ENCODE measurements at regions not wholly inside any gene's neighbourhood (a gene's known extent, or its start where the extent isn't known, plus 50 kb on each side); places are given as distances from the start of the nearest gene placed in this dataset.

DNA sequence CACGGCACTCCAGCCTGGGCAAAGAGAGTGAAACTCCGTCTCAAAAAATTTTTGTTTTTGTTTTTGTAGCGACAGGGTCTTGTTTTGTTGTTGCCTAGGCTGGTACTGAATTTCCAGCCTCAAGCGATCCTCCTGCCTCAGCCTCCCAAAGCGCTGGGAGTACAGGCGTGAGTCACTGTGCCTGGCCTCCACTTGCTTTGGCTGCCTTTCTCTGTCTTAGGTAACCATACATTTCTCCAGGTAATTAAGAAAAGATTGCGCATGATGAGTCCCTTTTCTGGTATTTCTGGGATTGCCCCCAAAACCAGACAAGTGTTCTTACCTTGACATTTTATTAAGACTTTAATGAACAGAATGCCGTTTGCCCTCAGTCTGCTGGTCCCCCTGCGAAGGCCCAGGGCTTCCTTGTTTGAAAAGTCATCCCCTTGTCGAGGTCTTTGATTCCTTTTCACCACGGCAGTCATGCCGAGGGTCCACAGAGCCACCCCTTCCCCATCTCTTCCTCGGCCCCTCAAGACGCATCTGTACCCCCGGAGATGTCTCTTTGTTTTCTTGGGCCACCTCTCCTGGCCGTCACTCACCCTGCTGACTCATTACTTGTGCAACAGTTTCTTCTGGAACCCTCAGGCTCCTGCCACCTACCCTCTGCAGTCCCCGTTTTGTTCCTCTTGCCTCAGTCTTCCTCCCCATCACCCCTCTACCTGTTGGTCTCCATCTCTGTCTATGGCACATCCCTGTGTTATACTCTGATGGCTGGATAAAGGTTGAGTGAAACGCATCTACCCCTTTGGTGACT lies 151.0 kb downstream of the SEC14L1 start:
- WGBS, 2 experiments = 89 to 93% methylated on average over 18 of the region's 18 CpGs
- no peak overlapping the region for H3K4me3 ChIP-seq (ENCODE audit: insufficient read depth, low read depth, low read length)
- H3K27ac ChIP-seq (ENCODE audit: insufficient read depth, low read depth, low read length, poor library complexity, severe bottlenecking) = no peak overlapping the region
- H3K9me3 ChIP-seq (ENCODE audit: control insufficient read depth, low read length) = no peaks in the 10 kb centered on the region
- no peaks in the 10 kb centered on the region for H3K27me3 ChIP-seq (ENCODE audit: control insufficient read depth, insufficient read depth, low read length, poor library complexity, severe bottlenecking)
- no peaks in the 10 kb centered on the region for H3K36me3 ChIP-seq (ENCODE audit: control insufficient read depth, insufficient read depth, low read length)
- peaks cover 12% of the 10 kb centered on the region for H3K4me1 ChIP-seq (ENCODE audit: control insufficient read depth, insufficient read depth, low read length)

DNA sequence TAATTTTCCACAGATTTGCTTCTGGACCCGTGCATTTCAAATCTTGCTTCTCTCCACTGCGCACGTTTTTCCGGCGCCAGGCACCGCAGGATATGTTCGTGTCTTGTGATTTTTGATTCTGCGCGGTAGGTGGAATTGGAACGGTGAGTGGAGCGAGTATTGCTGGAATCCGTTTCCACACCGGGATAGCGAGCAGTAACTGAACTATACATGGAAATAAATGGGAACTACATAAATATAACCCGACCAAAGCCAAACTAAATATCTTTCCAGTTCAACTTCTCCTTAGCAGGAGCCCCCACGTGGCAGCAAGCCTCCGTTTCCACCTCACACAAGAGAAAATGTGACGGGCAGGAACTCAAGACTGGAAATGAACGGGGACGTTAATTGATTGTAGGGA lies 154.0 kb downstream of the SEC14L1 start:
- Histone ChIP-seq H3K4me1 (ENCODE audit: control insufficient read depth, insufficient read depth, low read length) (no peaks in the 10 kb centered on the region), H3K9me3 (ENCODE audit: control insufficient read depth, low read length) (no peaks in the 10 kb centered on the region), H3K27ac (ENCODE audit: insufficient read depth, low read depth, low read length, poor library complexity, severe bottlenecking) (no peak overlapping the region), H3K36me3 (ENCODE audit: control insufficient read depth, insufficient read depth, low read length) (no peaks in the 10 kb centered on the region), H3K4me3 (ENCODE audit: insufficient read depth, low read depth, low read length) (no peak overlapping the region), H3K27me3 (ENCODE audit: control insufficient read depth, insufficient read depth, low read length, poor library complexity, severe bottlenecking) (no peaks in the 10 kb centered on the region)
- 93 to 97% methylated on average over 20 of the region's 20 CpGs for WGBS, 2 experiments

DNA sequence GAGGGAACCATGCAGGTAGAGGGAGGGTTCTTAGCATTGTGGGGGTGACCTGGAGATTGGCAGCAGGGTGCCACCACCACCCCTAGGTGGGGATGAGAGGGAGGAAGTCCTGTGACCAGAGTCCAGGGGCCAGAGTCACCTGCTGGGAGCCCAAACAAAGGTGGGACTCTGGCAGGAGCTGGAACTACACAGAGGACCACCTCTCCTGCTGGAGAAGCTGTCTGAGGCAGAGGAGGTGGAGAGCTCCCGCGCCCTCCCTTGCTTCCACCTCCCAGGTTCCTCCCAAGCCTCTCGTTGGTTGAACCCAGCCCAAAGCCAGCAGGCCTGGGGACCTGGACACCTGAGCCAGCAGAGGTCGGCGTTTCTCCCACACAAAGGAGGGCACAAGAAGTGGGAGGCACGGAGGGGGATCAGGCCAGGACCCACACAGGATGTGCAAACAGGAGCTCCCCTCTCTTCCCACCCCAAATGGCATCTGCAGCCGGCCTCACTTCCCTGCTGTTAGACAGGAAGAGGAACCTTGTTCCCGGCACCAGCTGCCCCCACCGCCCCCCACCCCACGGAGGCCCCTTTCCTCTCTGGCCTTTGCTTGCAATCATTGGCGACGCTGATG lies 154.6 kb downstream of the SEC14L1 start:
- H3K27me3 ChIP-seq (ENCODE audit: control insufficient read depth, insufficient read depth, low read length, poor library complexity, severe bottlenecking) = no peaks in the 10 kb centered on the region
- no peaks in the 10 kb centered on the region for H3K4me1 ChIP-seq (ENCODE audit: control insufficient read depth, insufficient read depth, low read length)
- no peak overlapping the region for H3K27ac ChIP-seq (ENCODE audit: insufficient read depth, low read depth, low read length, poor library complexity, severe bottlenecking)
- 83 to 84% methylated on average over 12 of the region's 12 CpGs for WGBS, 2 experiments
- no peaks in the 10 kb centered on the region for H3K36me3 ChIP-seq (ENCODE audit: control insufficient read depth, insufficient read depth, low read length)
- no peak overlapping the region for H3K4me3 ChIP-seq (ENCODE audit: insufficient read depth, low read depth, low read length)
- H3K9me3 ChIP-seq (ENCODE audit: control insufficient read depth, low read length) = no peaks in the 10 kb centered on the region

DNA sequence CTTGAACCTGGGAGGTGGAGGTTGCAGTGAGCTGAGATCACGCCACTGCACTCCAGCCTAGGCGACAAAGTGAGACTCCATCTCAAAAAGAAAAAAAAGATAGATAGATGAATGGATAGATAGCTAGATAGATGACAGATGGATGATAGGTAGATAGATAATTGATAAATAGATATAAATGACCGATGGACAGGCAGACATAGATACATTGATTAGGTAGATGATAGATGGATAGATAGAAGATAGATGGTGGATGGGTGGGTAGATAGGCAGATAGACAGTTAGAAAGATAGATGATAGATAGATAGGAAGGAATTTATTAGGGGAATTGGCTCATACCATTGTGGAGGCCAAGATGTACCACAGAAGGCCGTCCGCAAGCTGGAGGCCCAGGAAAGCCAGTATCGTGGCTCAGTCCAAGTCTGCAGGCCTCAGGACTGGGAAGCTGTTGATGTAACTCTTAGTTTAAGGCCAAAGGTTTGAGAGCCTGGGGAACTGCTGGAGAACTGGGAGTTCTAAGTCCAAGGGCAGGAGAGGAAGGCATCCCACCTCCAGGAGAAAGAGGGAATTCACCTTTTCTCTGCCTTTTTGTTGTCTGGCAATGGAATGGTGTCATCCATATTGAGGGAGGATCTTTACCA lies 156.1 kb downstream of the SEC14L1 start:
- 85 to 87% methylated on average over 6 of the region's 6 CpGs for WGBS, 2 experiments
- Histone ChIP-seq H3K9me3 (ENCODE audit: control insufficient read depth, low read length) (no peaks in the 10 kb centered on the region), H3K4me3 (ENCODE audit: insufficient read depth, low read depth, low read length) (no peak overlapping the region), H3K27me3 (ENCODE audit: control insufficient read depth, insufficient read depth, low read length, poor library complexity, severe bottlenecking) (no peaks in the 10 kb centered on the region), H3K36me3 (ENCODE audit: control insufficient read depth, insufficient read depth, low read length) (no peaks in the 10 kb centered on the region), H3K27ac (ENCODE audit: insufficient read depth, low read depth, low read length, poor library complexity, severe bottlenecking) (no peak overlapping the region), H3K4me1 (ENCODE audit: control insufficient read depth, insufficient read depth, low read length) (no peaks in the 10 kb centered on the region)

DNA sequence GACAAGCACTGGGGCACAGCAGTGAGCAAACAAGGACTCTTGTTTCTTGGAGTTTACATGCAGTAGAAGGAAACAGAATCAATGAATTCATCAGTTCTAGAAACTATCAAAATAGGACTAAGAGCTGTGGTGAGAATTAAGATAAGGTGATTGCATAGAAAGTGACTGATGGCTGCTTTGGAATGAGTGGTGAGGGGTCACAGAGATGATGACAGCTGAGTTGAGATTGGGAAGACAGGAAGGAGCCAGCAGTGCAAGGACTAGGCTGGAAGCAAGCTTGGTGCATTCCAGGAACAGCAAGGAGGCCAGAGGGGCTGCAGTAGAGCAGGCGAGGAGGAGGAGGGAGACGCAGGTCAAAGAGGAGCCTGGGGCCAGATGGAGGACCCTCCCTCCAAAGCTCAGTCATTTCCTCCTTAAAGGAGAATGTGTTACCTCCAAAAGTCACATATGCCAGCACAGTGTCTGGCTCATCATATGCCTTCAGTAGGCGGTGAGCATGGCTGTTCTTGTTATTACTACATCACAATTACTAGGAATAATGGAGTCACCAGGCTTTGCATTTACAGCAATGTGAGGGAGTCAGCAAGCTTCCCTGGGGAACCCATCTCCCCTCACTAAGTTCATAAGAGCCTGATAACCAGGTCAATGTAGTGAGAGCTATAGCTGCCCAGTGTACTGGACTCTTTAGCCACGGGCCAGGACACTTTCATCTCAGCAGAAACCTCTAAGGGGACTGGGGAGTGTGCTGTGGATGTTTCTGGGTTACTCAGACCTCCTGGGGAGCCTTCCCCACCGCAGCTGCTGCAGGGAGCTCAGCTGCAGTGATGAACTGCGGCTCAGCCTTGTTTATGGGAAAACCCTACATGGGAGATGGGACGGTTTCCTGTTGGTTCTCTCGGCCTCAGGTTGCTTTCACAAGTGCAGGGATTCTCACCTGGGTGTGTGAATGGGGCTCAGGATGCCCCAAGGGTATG lies 157.2 kb downstream of the SEC14L1 start:
- no peaks in the 10 kb centered on the region for H3K36me3 ChIP-seq (ENCODE audit: control insufficient read depth, insufficient read depth, low read length)
- no peaks in the 10 kb centered on the region for H3K4me1 ChIP-seq (ENCODE audit: control insufficient read depth, insufficient read depth, low read length)
- H3K27ac ChIP-seq (ENCODE audit: insufficient read depth, low read depth, low read length, poor library complexity, severe bottlenecking) = no peak overlapping the region
- no peak overlapping the region for H3K4me3 ChIP-seq (ENCODE audit: insufficient read depth, low read depth, low read length)
- no peaks in the 10 kb centered on the region for H3K27me3 ChIP-seq (ENCODE audit: control insufficient read depth, insufficient read depth, low read length, poor library complexity, severe bottlenecking)
- H3K9me3 ChIP-seq (ENCODE audit: control insufficient read depth, low read length) = no peaks in the 10 kb centered on the region
- 76 to 82% methylated on average over 8 of the region's 8 CpGs for WGBS, 2 experiments

DNA sequence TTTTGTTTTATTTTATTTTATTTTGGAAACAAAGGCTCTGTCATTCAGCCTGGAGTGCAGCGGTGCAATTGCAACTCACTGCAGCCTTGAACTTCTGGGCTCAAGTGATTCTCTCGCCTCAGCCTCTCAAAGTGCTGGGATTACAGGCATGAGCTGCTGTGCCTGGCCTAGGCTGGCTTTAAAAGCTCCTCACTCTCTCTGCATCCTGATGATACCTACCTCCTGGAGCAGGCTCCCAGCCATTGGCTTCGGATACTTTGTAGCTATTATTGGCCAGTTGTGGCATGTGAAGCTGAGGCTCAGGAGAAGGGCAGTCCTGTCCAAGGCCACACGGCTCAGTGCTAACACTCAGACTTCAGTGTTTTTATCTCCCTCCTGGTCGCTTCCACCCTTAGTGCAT lies 158.0 kb downstream of the SEC14L1 start:
- Histone ChIP-seq H3K27ac (ENCODE audit: insufficient read depth, low read depth, low read length, poor library complexity, severe bottlenecking) (no peak overlapping the region), H3K36me3 (ENCODE audit: control insufficient read depth, insufficient read depth, low read length) (no peaks in the 10 kb centered on the region), H3K9me3 (ENCODE audit: control insufficient read depth, low read length) (no peaks in the 10 kb centered on the region), H3K4me1 (ENCODE audit: control insufficient read depth, insufficient read depth, low read length) (no peaks in the 10 kb centered on the region), H3K27me3 (ENCODE audit: control insufficient read depth, insufficient read depth, low read length, poor library complexity, severe bottlenecking) (no peaks in the 10 kb centered on the region), H3K4me3 (ENCODE audit: insufficient read depth, low read depth, low read length) (no peak overlapping the region)
- 93 to 96% methylated on average over 5 of the region's 5 CpGs for WGBS, 2 experiments

DNA sequence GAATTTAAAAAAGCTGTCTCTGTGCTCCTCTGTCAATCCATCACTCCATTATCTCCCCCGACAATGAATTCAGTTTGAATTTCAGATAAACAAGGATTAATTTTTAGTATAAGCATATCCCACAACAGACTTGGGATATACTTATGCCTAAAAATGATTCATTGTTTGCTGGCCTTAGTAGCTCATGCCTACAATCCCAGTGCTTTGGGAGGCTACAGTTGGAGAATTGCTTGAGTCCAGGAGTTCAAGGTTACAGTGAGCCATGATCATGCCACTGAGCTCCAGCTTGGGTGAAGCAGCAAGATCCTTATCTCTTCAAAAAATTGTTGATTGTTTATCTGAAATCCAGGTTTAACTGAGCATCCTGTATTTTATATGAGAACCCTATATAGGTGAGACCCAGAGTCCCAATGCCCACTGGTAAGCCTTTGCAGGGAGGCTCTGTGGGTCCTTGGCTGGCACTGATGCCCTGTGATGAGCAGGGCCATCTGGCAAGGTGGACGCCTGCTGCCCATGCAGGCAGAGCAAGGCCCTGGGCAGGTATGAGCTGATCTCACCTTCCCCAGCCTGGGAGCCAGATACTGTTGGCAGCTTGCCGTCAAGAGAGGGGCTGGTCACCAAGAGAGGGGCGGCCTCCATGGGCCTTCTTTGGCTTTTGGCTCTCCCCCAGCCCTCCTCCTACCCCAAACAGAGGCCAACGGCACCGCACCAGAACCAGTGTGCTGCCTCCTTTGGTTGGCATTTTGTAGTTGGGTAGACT lies 158.7 kb downstream of the SEC14L1 start:
- Histone ChIP-seq H3K27ac (ENCODE audit: insufficient read depth, low read depth, low read length, poor library complexity, severe bottlenecking) (no peak overlapping the region), H3K36me3 (ENCODE audit: control insufficient read depth, insufficient read depth, low read length) (no peaks in the 10 kb centered on the region), H3K4me3 (ENCODE audit: insufficient read depth, low read depth, low read length) (no peak overlapping the region), H3K27me3 (ENCODE audit: control insufficient read depth, insufficient read depth, low read length, poor library complexity, severe bottlenecking) (no peaks in the 10 kb centered on the region), H3K4me1 (ENCODE audit: control insufficient read depth, insufficient read depth, low read length) (peaks cover 6% of the 10 kb centered on the region), H3K9me3 (ENCODE audit: control insufficient read depth, low read length) (no peaks in the 10 kb centered on the region)
- WGBS, 2 experiments = 92 to 94% methylated on average over 6 of the region's 6 CpGs

DNA sequence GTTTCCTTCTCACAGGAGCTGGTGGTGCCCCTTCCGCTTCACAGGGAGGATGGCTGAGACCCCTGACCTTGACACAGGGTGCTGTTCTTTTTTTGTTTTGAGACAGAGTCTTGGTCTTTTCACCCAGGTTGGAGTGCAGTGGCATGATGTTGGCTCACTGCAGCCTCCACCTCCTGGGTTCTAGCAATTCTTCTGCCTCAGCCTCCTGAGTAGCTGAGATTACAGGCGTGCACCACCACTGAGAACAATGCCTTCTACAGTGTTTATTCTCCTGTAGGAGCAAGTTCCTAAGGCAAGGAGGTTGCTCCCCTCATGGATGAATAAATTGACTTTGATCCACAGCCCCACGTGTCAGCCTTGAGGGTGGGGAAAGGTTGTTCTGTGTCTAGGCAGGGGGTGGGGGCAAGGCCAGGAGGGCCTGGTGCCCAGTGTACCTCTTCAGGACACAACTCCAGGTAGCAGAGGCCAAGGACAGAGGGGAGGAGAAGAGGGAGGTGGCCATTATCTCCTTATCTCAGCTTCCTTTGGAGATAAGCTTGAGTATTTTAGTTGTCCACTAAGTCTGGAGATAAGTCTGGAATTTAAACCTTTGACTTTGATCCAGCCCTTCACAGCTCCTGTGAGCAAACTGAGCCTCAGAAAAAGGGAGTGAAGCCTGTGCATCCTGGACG lies 159.4 kb downstream of the SEC14L1 start:
- Histone ChIP-seq H3K27ac (ENCODE audit: insufficient read depth, low read depth, low read length, poor library complexity, severe bottlenecking) (no peak overlapping the region), H3K4me1 (ENCODE audit: control insufficient read depth, insufficient read depth, low read length) (peaks cover 12% of the 10 kb centered on the region), H3K9me3 (ENCODE audit: control insufficient read depth, low read length) (no peaks in the 10 kb centered on the region), H3K36me3 (ENCODE audit: control insufficient read depth, insufficient read depth, low read length) (no peaks in the 10 kb centered on the region), H3K4me3 (ENCODE audit: insufficient read depth, low read depth, low read length) (no peak overlapping the region), H3K27me3 (ENCODE audit: control insufficient read depth, insufficient read depth, low read length, poor library complexity, severe bottlenecking) (no peaks in the 10 kb centered on the region)
- WGBS, 2 experiments = 88 to 92% methylated on average over 3 to 4 of the region's 4 CpGs

DNA sequence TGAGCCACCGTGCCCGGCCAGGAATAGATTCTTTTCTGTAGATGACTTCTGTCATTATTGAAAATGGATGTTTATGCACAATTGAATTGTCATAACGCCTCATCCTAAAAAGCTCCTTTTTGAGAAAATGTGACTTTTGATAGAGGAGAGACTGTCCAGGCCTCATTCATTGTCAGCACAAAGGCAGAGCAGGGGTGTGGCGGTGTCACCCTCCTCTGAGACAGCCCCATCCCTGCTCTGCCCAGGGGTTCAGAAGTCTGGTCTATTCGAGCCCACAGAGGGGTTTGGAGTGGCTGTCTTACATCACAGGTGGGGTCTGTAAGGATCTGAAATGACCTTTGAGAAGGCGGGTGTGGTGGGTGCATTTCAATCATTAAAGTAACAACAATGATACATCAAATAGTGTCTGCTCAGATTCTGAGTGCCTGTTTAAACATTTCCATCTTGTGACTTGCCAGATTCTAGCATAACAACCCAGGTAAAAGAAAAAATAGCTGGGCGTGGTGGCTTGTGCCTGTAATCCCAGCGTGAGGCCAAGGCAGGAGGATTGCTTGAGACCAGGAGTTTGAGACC lies 161.0 kb downstream of the SEC14L1 start:
- Histone ChIP-seq H3K4me3 (ENCODE audit: insufficient read depth, low read depth, low read length) (no peak overlapping the region), H3K9me3 (ENCODE audit: control insufficient read depth, low read length) (no peaks in the 10 kb centered on the region), H3K4me1 (ENCODE audit: control insufficient read depth, insufficient read depth, low read length) (peaks cover 12% of the 10 kb centered on the region), H3K27me3 (ENCODE audit: control insufficient read depth, insufficient read depth, low read length, poor library complexity, severe bottlenecking) (no peaks in the 10 kb centered on the region), H3K36me3 (ENCODE audit: control insufficient read depth, insufficient read depth, low read length) (no peaks in the 10 kb centered on the region), H3K27ac (ENCODE audit: insufficient read depth, low read depth, low read length, poor library complexity, severe bottlenecking) (no peak overlapping the region)
- WGBS, 2 experiments = 95% methylated on average over 8 of the region's 8 CpGs

All from ectodermal cell (in vitro differentiated cells).